PFSK-1 (cell line): ENCODE measurements at regions not wholly inside any gene's neighbourhood (a gene's known extent, or its start where the extent isn't known, plus 50 kb on each side); places are given as distances from the start of the nearest gene placed in this dataset.

Source experiments
- POLR2AphosphoS5 ChIP-seq: IDR thresholded peaks from 2 replicates; pipeline ENCODE4 v1.6.1; 2012; ENCODE audit warnings: low read depth, mild to moderate bottlenecking, control low read depth, low read length, moderate library complexity
- TAF1 ChIP-seq: IDR thresholded peaks from 2 replicates; pipeline ENCODE4 v1.6.1; 2012; ENCODE audit warnings: low read length, control low read depth, borderline replicate concordance; ENCODE audit not compliant: insufficient read depth
- TF ChIP-seq, protein P1 (sequence below), 2 experiments: IDR thresholded peaks; 2 replicates each; pipeline versions ENCODE4 v1.6.1 to v1.8.0; 2011 to 2012; ENCODE audit warnings: low read depth in 2 of 2, low read length in 2 of 2, control low read depth in 1 of 2, inconsistent platforms in 1 of 2, mild to moderate bottlenecking in 1 of 2, moderate library complexity in 1 of 2; ENCODE audit not compliant: insufficient read depth in 1 of 2

- TF ChIP-seq, protein P1, sequence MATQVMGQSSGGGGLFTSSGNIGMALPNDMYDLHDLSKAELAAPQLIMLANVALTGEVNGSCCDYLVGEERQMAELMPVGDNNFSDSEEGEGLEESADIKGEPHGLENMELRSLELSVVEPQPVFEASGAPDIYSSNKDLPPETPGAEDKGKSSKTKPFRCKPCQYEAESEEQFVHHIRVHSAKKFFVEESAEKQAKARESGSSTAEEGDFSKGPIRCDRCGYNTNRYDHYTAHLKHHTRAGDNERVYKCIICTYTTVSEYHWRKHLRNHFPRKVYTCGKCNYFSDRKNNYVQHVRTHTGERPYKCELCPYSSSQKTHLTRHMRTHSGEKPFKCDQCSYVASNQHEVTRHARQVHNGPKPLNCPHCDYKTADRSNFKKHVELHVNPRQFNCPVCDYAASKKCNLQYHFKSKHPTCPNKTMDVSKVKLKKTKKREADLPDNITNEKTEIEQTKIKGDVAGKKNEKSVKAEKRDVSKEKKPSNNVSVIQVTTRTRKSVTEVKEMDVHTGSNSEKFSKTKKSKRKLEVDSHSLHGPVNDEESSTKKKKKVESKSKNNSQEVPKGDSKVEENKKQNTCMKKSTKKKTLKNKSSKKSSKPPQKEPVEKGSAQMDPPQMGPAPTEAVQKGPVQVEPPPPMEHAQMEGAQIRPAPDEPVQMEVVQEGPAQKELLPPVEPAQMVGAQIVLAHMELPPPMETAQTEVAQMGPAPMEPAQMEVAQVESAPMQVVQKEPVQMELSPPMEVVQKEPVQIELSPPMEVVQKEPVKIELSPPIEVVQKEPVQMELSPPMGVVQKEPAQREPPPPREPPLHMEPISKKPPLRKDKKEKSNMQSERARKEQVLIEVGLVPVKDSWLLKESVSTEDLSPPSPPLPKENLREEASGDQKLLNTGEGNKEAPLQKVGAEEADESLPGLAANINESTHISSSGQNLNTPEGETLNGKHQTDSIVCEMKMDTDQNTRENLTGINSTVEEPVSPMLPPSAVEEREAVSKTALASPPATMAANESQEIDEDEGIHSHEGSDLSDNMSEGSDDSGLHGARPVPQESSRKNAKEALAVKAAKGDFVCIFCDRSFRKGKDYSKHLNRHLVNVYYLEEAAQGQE (IDR thresholded peaks at IDR 0.05; ENCODE audit: insufficient read depth in 1 of 2, low read depth in 2 of 2, low read length in 2 of 2), result no peak
- TF ChIP-seq POLR2AphosphoS5 (no peak), TAF1 (no peak)
These were observed 674.3 kb downstream of the NUP35 start for GRCh38 chr2:183798535-183798934.
